HG03135 (cell line): ENCODE measurements at regions not wholly inside any gene's neighbourhood (a gene's known extent, or its start where the extent isn't known, plus 50 kb on each side); places are given as distances from the start of the nearest gene placed in this dataset.

ENCODE experiments used
- ATAC-seq: cut with Tn5 transposase; IDR thresholded peaks from one replicate; pipeline ENCODE4 v1.9.1; 2021; ENCODE audit warnings: mild to moderate bottlenecking, moderate library complexity; ENCODE audit not compliant: unreplicated experiment

DNA sequence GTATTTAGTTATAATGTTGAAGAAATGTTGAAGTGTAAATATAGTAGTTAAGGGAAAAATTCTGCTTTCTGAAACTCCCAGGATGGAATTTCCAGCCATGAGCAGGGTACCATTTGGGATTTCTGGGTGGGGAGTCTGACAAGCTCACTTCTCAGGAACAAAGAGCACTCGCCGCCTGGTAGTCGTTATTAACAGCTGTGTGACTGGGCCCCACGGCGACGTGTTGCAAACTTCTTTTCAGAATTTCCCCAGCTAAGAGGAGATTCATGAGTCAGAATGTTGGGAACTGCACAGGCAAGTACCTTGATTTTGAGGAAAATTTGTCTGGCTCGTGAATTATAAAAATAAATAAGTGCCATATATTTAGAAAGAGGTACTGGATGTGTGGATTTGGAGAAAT lies 103.7 kb downstream of the LACC1 start:
- no peak for ATAC-seq

DNA sequence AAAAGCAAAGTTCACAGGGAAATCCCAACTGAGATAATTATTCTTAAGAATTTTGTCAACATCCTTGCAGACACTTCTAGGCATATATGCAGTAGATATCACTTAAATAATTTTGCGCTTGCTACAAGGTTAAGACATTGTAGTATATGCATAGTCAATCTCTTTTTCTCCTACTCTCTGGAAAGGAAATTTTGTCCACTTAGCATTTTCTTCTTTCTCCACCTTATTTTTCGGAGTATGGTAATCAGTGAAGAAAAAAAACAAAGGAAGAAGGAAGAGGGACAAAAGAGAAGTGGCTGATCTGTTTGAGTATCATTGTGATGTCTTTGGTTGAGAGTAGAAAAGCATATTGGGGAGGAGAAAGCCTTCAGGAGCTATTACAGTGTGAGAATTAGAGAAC lies 104.6 kb downstream of the LACC1 start:
- no peak for ATAC-seq

DNA sequence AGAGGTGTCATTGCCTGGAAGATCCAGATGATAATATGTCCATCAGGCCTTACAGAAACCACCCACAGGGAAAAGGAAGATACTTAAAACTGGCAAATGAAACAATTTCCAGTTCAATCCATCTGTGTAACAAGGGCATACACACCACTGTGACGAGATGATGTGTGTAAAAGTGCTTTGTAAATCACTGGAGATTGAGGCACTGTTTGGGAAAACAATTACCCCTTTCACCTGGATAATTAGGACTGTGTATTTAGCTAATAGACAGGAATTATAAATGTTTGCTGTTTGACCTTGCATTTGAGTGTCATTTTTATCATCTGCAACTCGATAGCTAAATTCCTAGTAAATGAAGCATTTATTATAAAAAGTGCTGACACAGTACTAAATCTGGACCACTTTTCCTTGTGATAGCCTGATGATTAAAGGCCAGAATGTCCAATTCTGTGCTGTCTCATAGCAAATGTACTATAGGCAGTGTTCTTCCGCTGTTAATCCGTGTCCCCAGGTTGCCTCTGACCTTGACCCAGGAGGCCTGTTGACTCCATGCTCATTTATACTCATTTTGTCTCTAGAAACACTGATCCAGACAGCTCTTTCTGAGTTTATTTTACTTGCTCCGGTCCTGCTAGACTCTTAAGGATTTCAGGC lies 105.8 kb downstream of the LACC1 start:
- no peak for ATAC-seq

DNA sequence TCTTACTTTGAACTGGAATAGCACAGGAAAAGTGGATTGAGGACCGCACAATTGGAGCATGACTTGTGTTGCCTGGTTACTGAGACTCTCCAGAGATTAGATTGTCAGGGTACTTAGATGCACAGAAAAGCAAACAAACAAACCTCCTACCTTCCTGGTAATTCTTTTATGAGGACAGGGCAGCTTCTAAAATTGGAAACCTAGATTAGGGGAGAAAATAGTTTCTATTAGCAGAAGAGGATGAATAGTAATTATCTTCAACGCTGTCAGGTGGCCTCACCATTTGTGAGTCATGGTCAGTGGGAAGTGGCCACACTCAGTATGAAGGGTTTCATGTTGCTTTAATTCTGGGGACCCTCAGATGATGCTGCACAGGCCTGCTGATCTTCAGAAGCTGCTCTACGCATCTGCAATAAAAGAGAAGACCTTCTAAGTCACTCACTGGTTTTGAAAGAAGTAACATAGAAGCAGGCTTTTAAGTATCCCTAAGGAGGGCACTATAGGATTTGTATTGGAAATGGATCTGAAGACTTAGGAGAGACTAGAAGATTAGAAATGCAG lies 106.8 kb downstream of the LACC1 start:
- ATAC-seq, result no peak

DNA sequence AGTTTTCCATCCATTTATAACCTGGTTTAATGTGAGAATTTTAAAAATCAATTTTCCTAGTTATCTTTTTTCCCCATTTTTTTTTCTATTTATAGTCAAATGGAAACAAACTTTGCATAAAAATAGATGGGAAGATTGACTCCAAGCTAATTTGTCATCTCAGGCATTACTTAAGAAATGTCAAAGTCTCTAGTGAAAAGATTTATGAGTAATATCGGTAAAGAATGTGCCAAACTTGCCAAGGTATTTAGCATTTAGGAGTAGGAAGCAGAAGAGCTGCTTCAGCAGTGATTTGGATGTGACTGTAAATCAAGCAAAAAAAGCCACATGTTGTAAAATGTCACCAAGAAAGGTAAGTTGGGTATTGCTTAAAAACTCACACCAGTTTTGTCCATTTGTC lies 108.6 kb downstream of the LACC1 start:
- ATAC-seq, result no peak

DNA sequence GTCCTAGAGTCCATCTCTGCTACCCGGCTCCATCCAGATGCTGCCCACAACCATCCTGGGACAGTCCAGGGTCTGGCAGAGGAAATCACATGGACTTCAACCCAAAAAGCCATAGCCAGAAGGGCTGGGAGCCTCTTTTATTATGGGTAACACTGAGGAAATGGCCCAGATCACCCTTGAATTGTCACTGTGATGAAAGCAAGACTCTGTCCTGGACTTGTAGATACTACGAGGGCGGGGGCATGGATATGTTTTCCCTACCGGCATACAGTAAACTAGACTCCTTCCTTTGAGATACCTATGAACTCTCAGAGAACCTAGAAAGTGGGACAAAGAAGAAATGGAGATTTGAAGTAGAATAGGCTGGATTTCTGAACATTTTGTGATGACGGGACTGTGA lies 110.3 kb downstream of the LACC1 start:
- ATAC-seq, result no peak

DNA sequence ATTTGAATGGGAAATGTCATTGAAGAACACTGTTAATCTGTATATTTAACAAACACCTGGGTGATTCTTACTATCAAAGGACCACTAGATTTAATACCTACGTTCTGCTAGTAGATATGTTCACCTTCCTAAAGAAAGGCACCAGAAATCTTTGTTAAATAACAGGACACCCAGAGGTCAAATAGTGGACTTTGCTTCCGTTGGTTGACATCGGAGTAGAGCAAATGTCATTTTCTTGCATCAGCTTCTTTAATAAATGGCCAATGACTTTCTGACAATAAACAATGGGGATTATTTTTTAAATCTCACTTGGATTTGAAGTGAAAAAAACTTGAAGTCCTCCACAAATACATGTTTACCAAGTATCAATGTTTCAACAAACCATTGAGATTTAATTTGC lies 111.1 kb downstream of the LACC1 start:
- ATAC-seq, result no peak

DNA sequence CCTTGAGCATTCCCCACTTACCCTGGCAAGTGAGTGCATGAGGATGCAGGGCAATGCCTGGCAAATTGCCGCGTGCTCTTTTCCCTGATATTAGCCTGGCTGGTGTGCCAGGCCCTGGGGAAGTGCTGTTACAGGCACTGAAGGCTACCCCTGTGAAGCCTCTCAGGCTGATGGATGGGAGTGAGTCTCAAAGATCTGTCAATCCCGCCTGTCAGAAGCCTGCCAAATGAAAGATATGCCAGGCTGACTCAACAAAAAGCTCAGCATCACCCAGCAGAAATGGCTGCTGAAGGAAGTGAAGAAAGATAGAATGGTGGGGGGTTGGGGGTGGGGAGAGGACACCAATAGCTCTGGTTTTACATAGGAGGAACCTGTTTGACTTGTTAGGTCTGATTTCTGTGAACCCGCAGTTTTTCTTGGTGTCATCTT lies 112.1 kb downstream of the LACC1 start:
- no peak for ATAC-seq

DNA sequence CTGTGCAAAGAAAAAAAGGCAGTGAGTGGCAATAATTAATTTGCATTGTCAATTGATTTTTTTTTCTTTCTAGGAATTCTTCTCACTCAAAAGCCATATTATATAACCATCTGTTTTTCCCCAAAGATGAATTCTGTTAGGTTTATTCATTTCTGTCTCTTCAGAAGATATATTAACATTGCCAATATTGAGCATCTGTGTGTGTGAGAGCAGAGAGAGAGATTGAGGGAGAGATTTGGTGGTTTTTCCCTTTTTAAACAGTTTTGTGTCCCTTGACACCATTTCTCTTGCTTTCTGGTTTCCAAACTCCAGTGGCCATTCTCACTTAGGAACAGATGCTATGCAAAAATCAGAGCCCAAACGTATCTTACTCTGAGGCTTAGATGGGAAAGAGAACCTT lies 112.5 kb downstream of the LACC1 start:
- no peak for ATAC-seq

DNA sequence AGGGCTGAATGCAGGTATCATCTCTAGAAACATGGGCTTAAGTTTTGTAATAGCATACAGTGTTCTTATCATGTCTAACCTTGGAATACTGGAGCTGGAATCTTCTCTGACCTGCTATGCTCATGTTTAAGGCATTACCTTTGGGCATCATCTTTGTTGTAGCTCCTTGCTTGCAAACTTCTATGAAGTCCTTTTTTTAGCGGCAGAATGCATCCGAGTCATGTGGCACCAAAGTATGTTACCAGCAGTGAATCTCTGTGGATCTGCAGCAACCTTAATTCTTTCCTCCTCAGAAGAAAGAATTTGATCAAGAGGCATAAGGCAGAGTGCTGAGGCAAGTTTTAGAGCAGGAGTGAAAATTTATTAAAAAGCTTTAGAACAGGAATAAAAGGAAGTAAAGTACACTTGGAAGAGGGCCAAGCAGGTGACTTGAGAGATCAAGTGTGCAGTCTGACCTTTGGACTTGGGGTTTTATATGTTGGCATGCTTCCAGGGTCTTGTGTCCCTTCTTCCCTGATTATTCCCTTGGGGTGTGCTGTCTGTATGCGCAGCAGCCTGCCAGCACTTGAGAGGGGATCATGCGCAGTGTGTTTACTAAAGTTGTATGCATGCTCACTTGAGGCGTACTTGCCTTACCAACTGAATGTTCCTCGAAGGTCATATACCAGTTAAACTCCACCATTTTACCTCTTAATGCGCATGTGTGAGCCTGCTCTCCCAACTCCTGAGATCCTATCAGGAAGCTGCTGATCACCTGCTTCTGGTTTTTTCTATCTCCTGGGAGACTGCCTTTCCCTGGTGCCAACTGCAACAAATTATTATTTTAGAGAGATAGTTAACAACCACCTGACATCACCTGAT lies 115.5 kb downstream of the LACC1 start:
- ATAC-seq, result no peak

DNA sequence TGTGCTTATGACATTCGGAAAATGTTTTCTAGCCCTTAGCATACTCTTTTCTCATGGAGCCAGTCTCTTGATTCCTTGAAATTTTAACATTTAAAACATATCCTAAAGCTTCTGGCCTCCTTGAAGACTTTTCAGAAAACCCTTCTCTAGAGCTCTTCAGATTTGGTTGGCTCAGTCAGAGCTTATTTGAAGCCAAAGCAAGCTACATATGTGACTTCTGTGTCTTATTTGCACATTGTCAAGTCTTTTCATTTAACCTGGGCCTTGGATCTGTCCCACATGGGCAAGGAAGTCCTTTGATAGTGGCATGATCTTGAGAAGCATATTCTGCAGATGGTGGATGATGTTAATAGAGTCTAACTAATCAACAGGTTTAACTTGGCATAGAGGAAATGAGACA lies 116.5 kb downstream of the LACC1 start:
- ATAC-seq, result no peak

DNA sequence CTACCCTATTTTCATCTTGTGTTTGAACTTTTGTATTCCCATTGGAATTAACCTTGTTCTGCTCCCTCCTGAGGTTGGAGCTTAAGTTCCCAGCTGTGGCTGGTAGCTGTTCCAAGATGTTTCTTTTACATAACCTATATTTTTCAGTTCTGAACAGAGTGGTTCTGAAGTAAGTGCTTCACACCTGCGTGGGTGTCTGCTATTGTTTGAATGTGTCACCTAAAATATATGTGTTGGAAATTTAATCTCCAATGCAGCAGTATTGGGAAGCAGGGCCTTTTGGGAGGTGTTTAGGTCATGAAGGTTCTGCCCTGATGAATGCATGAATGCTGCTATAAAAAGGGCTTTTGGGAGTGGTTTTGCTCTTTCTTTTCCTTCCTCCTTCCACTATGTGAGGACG lies 123.8 kb downstream of the LACC1 start:
- ATAC-seq, result no peak

DNA sequence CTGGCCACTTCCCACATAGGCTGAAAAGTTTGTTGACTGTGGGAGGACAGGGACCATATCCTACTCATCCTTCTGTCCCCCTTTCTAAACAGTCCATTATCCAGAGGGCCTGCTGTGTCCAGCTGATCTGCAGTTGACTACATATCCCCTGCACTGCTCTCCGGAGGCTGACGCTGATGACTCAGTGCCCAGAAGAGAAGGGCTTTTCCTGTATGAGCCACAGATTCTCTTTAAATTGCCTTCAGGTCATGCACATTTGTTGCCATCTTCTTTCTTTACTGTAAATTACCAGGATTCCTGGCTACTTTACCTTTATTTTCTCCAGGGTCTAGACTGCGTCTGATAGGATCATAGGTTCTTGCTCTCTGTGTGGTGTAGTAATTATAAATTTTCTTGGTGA lies 125.2 kb downstream of the LACC1 start:
- ATAC-seq, result no peak

DNA sequence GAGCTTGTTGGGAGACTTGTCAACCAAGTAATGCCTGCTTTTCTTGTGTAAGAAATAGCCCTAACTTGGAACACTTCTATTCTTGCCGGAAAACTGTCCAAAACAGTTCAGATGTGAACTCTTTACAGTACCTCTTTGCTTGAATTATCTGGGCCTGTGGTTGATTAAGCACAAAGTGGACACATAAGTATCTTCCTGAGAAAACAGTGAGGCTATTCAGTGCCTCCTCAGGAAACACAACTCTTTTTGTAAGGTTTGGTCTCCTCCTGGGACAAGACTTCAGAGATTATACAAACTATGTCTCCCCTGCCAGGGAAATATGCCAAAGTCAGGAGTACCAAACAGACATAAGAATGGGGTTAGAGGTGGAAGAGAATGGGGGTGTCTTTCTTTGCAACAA lies 127.7 kb downstream of the LACC1 start:
- no peak for ATAC-seq

DNA sequence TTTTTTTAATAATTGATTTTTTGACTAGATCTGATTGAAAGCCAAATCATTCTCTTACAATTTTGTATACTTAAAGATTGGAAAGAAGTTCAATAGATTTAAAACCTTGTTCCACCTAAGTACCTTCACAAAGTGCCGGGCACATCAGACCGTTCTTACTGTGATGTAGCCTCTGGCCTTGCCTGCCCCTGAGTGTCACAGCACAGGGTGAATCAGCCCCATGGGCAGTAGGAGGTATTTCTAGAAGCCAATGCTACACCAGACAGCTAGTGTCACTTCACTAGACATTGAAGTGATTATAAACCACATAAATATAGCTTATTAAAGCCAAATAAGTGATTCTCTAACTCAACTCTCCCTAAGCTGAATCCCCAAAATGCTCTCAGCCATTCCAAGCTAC lies 131.3 kb downstream of the LACC1 start:
- ATAC-seq, result no peak

DNA sequence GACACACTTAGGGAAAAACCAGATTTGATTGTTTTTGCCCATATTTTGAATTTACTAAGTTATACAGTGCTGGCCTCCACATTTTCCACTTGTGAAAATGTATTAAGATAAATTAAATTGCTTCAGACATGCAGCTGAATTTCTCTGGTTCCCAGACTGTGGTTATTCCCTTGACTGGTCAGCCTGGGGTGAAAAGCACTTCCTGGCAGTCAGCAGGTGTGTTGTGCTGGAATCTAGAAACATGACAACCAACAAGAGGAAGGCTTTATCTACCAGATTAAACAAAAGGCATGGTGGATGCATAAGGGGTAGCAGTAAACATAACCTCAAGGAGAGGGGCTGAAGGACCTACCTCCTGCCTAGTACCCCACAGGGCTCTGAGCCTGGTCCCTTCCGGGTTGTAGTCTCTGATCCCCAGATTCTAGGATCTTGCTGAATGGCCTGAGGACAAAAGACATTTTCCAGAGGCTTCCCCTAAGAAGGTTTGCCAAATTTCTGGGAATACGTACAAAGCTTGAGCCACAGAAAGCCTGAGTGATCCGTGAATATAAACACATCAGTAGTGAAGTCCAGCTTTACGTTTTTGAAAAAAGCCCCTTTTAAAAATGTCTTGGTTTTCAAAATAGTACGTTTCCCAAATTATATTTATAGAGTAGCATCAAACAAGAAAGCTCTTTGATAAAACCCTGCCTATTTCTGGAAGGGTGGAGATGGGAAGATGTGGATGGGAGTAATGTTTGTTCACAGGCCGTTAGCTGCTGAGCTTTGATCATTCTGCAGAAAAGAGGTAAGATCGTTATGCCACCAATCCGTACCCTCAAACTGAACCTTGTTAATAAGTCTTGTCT lies 133.4 kb downstream of the LACC1 start:
- no peak for ATAC-seq

DNA sequence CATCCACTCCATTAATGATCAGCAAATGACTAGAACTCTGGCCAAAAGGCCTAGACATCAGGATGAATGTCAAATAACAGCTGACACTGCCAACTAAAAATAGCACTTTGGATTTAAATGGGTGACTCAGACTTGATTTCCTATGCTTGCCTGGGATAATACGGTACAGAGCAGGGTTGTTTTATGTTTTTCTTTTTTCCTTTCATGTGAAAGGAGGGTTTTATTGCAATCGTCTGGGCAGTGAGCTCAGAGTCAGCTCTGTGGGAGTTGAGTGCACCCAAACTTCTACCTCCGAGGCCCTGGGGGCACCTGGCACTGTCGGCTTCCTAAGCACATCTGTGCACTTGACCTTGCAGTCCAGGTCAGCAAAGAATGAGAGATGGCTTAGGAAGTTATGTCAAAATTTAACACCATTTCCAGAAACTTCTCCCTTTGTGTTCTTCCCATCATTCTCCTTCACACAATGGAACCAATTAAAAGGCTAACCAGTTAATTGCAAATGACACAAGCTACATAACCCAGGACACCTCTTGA lies 134.1 kb downstream of the LACC1 start:
- no peak for ATAC-seq

DNA sequence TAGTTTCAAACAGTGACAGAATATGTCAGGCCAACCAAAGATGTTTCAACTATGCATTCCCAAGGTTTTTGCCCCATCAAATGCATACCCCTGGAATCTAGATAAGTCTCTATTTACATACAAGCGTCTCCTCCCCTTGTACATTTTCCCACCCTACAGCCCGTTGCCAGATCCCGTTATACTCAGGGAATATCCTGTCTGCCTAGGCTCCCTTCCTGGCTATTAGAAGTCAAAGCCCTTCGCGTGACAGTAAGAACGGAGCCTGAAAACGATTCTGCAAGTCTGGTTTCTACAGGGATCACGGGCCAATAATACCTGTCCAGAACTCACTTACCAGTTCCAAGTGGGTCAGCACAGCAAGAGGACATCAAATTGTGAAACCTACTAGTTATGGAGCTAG lies 134.8 kb downstream of the LACC1 start:
- no peak for ATAC-seq

DNA sequence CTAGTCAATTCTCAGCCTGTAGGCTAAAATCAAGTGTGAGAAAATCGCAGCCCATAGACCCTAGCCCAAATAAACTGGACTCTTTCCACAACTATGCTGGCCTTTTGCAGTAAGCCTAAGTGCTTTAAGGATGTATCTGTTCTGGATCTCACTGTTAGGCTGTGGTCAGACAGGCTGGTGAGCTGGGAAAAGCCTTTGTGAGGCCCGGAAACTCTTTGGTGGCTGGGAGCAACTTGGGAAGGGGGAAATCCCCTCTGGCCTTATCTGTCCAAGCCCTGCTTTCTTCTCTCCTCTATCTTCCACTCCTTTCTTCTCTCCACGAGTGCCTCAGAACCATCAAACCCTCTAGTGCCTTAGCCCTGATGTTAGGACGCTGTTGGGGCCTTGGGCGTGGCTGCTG lies 135.4 kb downstream of the LACC1 start:
- no peak for ATAC-seq

DNA sequence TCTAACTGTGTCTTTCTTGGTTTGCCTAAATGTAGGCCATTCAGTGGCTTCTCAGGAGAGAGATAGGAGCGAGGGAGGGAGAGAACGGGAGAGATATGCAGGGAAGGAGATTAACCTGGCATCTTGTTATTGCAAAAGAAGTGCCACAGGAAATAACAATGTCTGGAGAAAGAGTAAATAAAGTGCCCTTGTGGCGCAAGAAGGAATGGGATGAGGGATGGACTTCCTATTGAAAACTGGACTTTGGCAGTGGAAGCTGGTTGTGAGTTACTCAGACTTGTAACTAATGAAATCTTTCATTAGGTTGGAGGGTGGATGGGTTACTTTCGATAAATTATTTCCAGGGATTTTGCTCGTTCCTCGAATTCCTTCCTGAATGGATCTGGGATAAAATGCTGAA lies 136.1 kb downstream of the LACC1 start:
- ATAC-seq, result no peak

DNA sequence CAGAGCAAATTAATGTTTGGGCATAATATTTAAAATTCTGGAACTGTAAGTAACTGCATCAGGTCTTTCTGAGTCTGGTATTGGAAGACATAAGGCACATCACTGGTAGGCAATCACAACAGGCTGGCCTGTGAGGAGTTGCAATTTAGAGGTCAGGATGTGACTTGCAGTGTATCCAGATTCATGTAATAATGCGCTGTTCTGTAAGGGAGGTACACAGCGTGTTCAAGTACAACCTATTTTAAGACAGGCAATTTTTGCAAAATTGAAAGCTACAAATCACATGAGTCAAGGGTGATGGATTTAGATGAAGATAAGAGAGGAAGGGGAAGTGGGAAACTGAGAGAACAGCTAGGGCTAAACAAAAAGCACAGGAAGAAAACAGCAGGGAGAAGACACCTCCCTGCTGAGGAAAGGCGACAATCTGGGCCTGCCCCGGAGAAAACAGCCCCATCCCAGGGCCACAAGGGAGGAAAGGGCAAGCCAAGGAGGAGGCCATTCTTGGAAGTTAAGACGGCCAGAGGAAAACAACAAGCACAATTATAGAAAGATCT lies 138.1 kb downstream of the LACC1 start:
- ATAC-seq, result no peak
